GM19023 (cell line): ENCODE measurements at regions not wholly inside any gene's neighbourhood (a gene's known extent, or its start where the extent isn't known, plus 50 kb on each side); places are given as distances from the start of the nearest gene placed in this dataset.
"Not testable (repeated sequence)": the region's sequence is repeated elsewhere in the genome, so short reads cannot be mapped to it uniquely, and the experiment has no call there.

Experiments
- ATAC-seq: cut with Tn5 transposase; IDR thresholded peaks from one replicate; pipeline ENCODE4 v1.9.1; 2021; ENCODE audit warnings: mild to moderate bottlenecking, moderate library complexity; ENCODE audit not compliant: unreplicated experiment

GRCh38 chr5:14954216-14954615 lies 82.6 kb upstream of the ANKH start:
- ATAC-seq = no peak

GRCh38 chr5:14953075-14953607 lies 81.6 kb upstream of the ANKH start:
- ATAC-seq = no peak

- no peak for ATAC-seq
Measured at GRCh38 chr5:14948383-14948782, 76.8 kb upstream of the ANKH start.

GRCh38 chr5:14946815-14947620 lies 75.4 kb upstream of the ANKH start:
- peak; percentile 63 for ATAC-seq

GRCh38 chr5:14945450-14945849 lies 73.9 kb upstream of the ANKH start:
- ATAC-seq = no peak

GRCh38 chr5:14944996-14945395 lies 73.4 kb upstream of the ANKH start:
- ATAC-seq = no peak

- no peak for ATAC-seq
Measured at GRCh38 chr5:14944350-14944739, 72.8 kb upstream of the ANKH start.

- no peak for ATAC-seq
Measured at GRCh38 chr5:14942212-14942611, 70.6 kb upstream of the ANKH start.

GRCh38 chr5:14937254-14937653 lies 65.7 kb upstream of the ANKH start:
- no peak for ATAC-seq

GRCh38 chr5:14936588-14936987 lies 65.0 kb upstream of the ANKH start:
- no peak for ATAC-seq

GRCh38 chr5:14935341-14935740 lies 63.8 kb upstream of the ANKH start:
- no peak for ATAC-seq

- no peak for ATAC-seq
Measured at GRCh38 chr5:14932902-14933469, 61.4 kb upstream of the ANKH start.

GRCh38 chr5:14930486-14930885 lies 58.9 kb upstream of the ANKH start:
- ATAC-seq = no peak

- ATAC-seq = no peak
Measured at GRCh38 chr5:14929293-14930065, 57.9 kb upstream of the ANKH start.

- ATAC-seq = no peak
Measured at GRCh38 chr5:14928661-14929060, 57.1 kb upstream of the ANKH start.

- ATAC-seq = no peak
Measured at GRCh38 chr5:14925326-14925725, 53.7 kb upstream of the ANKH start.

GRCh38 chr5:14922952-14923351 lies 51.4 kb upstream of the ANKH start:
- not testable (repeated sequence) for ATAC-seq

GRCh38 chr5:14922456-14922855 lies 50.9 kb upstream of the ANKH start:
- ATAC-seq = no peak
